H1 (cell line): ENCODE measurements at regions not wholly inside any gene's neighbourhood (a gene's known extent, or its start where the extent isn't known, plus 50 kb on each side); places are given as distances from the start of the nearest gene placed in this dataset.

Experiments used
- TBP ChIP-seq: IDR thresholded peaks from 2 replicates; pipeline ENCODE4 v1.6.1; 2011; ENCODE audit warnings: low read depth, low read length, improper control_type of control experiment
- TCF12 ChIP-seq: IDR thresholded peaks from 2 replicates; pipeline ENCODE4 v1.6.1; 2011; ENCODE audit warnings: low read depth, mild to moderate bottlenecking, low read length
- TF ChIP-seq, protein P1 (sequence below): IDR thresholded peaks from 2 replicates; pipeline ENCODE4 v1.6.1; 2012; ENCODE audit warnings: inconsistent platforms

DNA sequence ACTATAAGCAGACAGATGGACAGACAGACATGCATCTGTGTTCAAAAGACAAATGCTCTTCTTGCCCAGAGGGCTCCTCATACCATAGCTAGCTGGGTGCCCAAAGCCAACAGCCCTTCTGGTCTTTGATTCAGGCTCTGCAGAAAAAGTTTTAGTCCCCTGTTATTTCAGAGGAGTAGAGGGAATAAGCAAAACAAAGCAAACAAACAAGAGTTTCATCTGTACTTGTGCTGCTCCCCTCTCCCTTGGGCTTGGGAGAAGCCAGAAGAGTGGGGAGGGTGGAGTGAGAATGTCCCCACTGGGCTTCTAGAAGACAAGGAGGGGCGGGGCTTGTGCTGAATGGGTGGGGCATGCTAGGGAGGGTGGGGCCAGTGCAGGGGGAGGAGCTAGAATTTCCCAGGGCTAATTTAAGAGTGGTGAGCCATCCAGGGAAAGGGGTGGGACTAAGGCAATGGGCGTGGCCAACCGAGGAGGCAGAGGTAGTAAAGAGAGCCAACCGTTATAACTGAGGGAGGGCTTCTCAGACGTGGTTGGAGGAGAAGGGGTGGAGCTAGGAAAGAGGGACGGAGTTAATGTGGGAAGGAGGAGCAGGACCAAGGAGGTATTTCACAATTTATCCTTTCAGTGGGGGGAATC is 101.2 kb upstream of the MGMT start (continued):
- no peak for TF ChIP-seq TCF12
- TF ChIP-seq TBP = no peak
- TF ChIP-seq, protein P1, sequence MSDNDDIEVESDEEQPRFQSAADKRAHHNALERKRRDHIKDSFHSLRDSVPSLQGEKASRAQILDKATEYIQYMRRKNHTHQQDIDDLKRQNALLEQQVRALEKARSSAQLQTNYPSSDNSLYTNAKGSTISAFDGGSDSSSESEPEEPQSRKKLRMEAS = no peak
